HG02571 (cell line): ENCODE measurements at regions not wholly inside any gene's neighbourhood (a gene's known extent, or its start where the extent isn't known, plus 50 kb on each side); places are given as distances from the start of the nearest gene placed in this dataset.

Experiments
- ATAC-seq: cut with Tn5 transposase; IDR thresholded peaks from one replicate; pipeline ENCODE4 v1.9.1; 2021; ENCODE audit warnings: mild to moderate bottlenecking, moderate library complexity; ENCODE audit not compliant: unreplicated experiment

DNA sequence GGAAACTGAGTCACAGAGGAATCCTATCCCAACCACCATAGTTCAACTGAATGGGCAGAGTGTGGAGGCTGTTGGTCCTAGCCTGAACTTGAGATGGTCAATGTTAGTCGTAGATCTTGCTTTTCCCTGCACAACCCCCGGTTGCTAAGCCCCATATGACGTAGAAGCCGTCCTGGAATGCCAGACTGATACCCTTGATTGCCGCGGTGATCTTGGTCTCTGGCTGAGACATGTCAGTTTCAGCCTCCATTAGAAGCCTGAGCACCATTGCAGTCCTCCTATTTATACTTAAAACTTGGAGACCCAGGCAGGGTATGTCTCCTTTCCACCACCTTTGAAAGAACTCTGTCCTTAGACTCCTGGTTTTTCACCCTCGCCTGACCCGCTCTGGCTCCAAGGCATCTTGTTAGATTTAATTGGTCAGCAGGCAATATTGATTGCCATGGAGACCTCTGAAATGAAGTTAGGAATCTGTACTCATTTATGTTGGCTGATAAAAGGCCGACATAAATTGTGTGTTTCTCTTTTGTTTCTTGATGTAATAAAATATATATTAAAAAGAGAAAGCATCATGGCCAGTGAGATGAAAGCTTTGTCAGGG lies 53.4 kb downstream of the RPLP1 start:
- ATAC-seq: no peak

DNA sequence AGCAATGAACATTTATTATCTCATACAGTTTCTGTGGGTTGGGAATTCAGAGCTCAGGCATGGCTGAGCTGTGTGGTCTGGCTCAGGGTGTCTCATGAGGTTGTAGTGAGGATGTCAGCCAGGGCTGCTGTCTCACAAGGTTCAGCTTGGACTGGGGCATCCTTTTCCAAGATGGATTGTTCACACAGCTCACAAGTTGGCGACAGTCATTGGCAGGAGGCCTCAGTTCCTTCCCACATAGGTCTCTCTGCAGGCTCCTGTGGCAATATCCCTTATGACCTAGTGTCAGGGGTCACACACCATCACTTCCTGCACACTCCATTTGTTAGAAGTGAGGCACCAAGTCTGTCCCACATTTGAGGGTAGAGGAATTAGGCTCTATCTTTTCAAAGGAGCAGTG lies 56.0 kb downstream of the RPLP1 start:
- ATAC-seq: no peak

DNA sequence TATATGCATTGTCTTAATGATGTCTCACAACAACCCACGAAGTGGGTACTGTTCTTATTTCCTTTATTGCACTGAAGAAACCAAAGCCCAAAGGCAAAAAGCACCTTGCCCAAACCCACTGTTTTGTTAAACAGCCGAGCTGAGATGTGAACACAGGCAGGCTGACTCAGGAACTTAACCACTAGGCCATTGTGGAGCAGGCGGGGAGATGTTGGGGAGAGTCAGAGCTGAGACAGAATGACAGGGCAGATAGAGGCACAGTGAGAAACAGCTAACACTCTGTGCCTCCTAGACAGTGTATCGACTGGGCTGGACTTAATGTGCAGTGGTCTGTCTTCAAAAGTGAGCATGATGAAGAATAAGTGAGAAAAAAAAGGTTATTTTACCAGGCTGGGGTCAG lies 56.5 kb downstream of the RPLP1 start:
- no peak for ATAC-seq

DNA sequence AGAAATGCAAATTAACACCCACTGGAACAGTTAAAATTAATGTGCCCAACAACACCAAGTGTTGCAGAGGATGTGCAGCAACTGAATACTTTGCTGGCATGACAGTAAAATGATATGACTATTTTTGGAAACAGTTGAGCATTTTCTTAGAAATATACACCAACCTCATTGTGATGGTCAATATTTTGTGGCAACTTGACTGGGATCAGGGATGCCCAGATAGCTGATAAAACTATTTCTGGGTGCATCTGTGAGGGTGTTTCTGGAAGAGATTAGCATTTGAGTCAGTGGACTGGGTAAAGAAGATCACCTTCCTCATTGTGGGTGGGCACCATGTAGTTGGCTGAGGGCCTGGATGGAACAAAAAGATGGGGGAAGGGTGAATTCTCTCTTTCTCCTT lies 57.9 kb downstream of the RPLP1 start:
- ATAC-seq: no peak

DNA sequence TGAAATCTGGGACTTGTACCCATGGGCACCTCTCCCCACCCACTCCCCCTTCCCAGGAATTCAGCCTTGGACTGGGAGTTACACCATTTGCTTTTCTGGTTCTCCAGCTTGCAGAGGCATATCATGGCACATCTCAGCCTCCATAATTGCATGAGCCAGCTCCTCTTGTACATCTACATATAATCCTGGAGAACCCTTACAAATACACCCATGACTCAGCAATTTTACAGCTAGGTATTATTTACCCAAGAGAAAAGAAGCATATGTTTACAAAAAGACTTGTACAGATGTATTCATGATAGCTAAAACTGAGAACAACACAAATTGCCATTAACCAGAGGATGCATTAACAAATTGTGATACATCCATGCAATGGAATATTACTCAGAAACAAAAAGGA lies 58.4 kb downstream of the RPLP1 start:
- no peak for ATAC-seq

DNA sequence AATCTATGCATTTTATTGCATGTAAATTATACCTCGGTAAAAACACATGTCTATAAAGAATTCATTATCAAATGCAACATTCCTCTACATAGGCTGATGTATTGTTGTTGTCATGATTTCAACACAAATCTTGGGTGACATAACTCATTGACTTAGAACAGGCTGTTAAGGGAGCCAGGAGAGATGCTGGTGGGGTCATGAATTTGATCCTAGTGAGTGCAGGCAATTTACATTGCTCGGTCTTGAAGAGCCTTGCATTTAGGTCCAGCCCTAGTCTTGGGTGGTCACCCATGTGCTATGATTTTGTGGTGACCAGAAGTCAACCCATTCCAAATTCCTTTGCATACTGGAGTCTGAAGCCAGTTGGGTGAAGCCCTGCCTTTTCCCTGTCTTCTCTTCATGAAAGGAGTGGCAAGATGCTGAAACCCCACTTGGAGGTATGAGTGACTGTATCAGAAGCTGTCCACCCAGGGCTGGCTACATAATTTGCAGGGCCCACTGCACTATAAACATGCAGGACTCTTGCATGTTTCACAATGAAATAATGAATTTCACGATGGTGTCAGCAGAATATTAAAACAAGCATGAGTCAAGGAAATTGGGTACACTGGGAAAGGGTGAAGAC lies 59.2 kb downstream of the RPLP1 start:
- no peak for ATAC-seq

DNA sequence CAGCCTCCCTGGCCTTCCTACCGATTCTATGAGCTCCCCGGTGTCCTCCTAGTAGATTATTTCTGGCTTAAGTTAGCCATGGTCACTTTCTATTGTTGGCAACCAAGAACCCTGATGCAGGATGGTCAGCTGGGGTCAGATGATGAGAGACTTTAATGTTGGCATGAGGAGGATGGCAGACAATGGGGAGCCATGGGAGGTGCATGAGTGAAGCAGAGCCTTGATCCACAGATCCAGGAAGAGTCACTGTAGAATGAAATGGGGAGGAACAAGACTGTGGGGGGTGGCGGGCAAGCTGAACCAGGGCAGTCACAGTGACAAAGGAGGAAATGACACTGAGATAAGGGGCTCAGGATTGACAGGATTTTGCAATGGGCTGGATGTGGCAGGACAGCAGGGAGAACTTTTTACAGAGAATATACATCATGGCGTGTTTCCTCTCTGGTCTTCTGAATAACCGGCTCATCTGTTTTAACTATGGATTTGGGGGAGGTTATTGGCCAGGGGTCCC lies 60.9 kb downstream of the RPLP1 start:
- no peak for ATAC-seq

DNA sequence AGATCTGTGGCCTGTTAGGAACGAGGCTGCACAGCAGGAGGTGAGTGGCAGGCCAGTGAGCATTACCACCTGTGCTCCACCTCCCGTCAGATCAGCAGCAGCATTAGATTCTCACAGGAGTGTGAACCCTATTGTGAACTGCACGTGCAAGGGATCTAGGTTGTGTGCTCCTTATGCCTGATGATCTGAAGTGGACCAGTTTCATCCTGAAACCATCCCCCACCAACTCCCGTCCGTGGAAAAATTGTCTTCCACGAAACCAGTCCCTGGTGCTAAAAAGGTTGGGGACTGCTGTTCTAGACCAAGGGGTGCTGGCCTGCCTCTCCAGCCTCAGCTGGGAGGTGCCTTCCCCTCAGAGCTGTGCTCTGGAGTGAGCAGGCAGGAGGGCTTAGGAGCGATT lies 61.4 kb downstream of the RPLP1 start:
- ATAC-seq: no peak

DNA sequence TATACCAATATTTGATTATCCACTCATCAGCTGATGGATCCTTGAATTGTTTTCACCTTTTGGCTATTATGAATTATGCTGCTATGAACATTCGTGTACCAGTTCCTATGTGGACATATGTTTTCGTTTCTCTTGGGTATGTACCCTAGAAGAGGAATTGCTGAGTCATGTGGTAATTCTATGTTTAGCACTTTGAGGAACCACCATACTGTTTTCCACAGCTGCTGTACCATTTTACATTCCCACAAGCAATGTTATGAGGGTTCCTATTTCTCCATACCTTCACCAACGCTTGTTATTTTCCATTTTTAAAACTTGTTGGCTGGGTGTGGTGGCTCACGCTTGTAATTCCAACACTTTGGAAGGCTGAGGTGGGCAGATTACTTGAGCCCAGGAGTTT lies 62.9 kb downstream of the RPLP1 start:
- no peak for ATAC-seq

DNA sequence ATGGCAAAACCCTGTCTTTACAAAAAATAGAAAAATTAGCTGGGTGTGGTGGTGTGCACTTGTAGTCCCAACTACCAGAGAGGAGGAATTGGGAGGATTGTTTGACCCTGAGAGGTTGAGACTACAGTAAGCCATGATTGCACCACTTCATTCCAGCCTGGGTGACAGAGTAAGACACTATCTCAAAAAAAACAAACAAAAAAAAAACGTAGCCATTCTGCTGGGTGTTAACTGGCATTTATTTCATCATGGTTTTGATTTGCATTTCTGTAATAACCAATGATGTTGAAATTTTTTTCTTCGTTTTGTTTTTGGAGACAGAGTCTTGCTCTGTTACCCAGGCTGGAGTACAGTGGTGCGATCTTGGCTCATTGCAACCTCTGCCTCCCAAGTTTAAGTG lies 63.3 kb downstream of the RPLP1 start:
- no peak for ATAC-seq

DNA sequence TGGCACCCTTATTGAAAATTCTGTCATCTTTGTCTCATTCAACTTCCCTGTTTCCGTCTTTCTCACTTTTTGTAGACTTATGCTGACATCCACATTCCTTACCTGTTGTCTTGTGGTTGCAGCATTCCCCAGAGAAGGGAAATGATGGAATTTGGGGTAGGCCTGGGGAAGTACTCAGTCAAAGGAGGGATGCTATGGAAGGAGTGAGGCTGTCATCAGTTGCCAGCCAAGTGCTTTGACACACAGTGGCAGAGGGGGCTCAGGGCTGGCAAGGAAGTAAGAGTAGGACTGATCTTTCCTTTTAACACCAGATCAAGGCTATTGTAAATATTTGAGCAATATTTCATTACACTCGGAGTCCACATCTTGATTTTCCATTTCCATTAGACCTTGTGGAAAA lies 64.4 kb downstream of the RPLP1 start:
- ATAC-seq: no peak

DNA sequence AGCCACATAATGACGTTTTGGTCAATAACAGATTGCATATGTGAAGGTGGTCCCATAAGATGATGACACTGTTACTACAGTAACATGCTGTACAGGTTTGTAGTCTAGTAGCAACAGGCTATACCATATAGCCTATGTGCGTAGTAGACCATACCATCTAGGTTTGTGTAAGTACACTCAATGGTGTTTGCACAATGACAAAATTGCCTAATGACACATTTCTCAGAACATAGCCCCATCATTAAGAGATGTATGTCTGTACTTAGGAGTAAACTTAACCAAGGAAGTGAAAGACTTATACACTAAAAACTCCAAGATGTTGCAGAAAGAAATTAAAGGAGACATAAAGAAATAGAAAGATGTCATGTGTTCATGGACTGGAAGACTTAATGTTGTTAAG lies 66.2 kb downstream of the RPLP1 start:
- ATAC-seq: no peak

DNA sequence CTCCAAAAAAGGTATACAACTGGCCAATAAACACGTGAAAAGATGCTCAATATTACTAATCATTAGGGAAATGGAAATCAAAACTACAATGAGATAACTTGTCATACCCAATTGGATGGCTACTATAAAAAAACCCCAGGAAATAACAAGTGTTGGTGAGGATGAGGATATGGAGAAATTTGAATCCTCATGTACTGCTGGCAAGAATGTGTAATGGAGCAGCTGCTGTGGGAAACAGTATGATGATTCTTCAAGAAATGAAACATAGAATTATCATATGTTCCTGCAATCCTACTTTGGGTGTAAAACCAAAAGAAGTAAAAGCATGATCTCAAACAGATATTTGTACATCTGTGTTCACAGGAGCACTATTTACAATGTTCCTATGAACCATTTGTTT lies 67.4 kb downstream of the RPLP1 start:
- no peak for ATAC-seq

DNA sequence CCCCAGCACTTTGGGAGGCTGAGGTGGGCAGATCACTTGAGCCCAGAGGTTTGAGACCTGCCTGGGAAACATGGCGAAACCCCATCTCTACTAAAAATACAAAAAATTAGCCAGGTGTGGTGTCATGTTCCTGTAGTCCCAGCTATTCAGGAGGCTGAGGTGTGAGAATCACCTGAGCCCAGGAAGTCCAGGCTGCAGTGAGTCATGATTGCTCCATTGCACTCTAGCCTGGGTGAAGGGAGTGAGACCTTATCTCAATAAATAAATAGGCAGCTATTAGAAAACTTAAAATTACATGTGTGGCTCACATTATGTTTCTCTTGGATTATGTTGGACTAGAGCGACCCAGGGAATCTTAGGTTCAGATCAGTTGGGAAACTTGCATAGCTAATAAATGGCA lies 69.7 kb downstream of the RPLP1 start:
- no peak for ATAC-seq

DNA sequence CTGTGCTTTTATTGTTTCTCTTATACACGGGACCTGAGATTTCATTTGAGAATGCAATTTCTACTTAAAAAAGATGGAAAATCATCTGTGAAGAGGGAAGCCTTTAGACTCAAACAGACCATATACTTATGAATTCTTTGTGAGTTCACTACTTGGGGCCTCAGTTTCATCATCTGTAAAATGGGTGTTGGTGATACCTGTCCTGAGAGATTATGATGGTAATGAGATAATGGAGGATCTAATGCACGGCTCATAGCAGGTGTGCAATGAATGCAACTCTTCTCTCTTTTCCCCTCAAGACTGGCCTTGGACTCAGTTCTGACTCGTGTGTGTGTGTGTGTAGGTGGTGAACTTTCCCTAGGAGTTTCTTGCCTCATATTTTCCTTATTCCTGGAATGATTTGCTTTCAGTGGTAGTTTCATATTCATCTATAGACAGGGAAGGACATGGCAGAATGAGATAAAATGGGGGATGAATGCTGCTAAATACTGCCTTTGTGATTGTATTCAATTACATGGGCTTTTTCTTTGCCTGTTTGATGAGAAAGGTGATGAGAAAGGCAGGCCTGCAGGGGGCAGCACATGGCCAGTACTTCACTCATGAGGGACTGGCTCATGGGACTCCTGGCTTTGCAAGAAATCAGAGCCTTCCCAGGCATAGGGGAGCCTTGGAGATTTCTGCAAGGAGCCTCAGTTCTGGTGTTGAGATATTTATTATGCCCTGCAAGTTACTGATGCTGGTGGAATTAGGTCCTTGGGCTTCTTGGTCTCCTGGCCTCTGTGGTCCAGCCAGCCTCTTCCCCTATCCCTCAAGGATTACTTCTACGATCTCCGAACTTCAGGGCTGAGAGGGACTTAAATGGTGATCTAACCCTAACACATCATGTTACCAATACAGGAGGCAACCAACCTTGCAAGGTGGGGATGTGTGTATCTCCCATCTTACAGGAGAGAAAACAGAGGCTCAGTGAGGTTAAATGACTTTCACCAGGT lies 70.7 kb downstream of the RPLP1 start:
- no peak for ATAC-seq

DNA sequence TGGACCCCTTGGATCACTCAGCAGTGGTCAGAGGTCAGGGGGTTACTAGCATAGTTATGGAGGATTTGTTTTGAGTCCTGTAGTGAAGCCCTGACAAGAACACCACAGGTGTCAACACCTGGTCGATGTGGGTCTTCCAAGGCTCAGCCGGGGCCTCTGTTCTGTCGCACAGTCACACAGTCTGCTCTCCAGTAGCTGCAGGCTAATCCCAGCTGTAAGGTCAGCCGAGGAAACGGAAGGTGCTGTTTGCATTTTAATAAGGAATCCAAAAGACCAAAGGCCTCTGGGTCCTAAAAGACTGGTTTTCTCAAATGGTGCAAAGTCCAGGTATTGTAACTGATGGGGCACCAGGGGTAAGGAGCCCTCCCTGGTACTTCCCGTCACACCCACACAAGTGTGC lies 71.7 kb downstream of the RPLP1 start:
- no peak for ATAC-seq

DNA sequence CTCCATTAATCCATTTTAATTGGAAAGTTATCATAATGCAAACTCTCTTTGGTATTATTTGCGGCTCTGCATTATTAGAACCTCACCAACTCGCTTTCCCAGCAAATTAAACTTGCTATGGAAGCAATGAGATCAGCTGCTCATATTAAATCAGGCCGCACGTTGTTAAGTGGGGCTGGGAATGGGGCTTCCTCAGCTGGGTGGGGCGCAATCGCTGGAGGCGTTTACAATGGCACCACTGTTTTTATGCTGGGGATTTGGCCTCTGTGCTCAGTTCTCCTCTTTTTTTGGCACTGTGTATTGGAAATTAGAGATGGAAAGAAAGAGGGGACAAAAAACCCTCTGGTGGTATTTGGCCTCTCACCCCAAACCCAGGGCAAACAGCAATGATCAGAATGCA lies 72.2 kb downstream of the RPLP1 start:
- no peak for ATAC-seq

DNA sequence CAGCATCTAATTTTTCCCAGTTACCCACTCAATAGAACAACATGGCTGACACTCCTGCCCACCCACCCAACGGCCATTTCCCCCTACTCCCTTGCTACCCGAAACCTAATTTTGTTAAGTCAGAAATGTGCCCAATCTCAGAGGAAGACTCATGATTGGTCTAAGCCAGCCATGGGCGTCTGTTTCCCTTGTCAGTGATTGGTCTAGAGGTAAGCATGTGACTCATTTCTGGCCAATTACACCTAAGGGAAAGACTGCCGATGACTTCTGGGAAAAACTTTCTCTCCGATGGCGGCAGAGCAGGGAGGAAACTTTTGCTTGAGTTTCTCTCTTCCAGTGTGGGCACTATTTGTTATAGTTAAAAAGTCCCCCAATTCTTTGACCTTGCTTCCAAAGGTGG lies 72.9 kb downstream of the RPLP1 start:
- ATAC-seq: no peak

DNA sequence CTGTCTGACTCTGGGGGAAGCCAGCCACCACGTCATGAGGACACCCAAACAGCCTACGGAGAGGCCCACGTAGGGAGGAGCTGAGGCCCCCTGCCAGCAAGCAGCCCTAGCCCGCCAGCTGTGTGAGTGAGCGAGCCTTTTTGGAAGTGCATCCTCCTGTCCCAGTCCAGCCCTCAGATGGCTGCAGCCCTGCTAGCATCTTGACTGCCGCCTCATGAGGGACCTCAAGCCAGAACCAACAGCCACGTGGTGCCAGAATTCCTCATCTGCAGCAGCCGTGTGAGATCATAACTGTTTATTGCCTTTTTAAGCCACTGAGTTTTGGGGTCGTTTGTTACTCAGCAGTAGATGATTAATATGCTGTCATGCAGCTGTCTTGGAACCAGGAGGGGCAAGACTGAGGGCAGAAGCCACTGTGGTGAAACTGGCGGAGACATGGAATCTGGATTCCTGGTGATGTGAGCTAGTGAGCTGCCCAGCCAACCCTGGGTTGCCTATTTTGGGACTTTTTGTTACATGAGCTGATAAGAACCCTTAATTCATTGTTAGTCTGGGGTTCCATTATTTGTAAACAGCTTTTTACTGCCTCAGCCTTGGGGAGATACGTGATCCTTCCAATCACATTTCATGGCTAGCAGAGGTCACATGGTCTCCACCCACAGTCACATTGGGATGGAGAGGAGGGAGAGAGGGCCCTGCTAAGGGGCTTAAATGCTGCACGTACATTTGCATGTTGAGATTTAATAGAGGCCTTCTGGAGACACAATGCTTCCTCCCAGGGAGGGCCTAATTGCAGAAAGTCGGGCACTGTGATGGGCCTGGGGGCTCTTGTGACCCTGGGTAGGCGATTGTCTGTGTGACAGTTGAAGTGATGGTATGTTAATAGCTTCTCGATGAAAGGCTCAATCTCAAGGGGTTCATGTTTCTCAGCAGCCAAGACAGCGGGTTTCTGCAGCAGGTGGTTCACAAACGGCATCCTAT lies 73.8 kb downstream of the RPLP1 start:
- ATAC-seq: no peak

DNA sequence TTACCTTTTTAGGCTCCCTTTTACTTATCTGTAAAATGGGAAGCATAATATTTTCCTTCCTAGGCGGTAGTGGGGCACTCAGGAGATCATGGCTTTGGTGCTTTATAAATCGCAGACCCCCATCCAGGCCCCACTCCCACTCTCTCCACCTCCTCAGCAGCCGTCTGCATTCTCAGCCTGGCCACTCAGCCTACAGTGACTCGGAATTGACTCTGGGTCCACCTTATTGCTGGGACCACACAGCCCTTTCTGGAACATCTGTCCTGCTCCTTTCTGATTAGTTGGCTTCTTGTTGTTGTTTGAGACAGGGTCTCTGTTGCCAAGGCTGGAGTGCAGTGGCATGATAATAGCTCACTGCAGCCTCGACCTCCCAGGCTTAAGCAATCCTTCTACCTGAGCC lies 76.5 kb downstream of the RPLP1 start:
- no peak for ATAC-seq
